ENCODE measurements at regions not wholly inside any gene's neighbourhood (a gene's known extent, or its start where the extent isn't known, plus 50 kb on each side); places are given as distances from the start of the nearest gene placed in this dataset.
"Not testable (repeated sequence)": the region's sequence is repeated elsewhere in the genome, so short reads cannot be mapped to it uniquely, and the experiment has no call there.

GRCh38 chr7:1302936-1303335 lies 70.3 kb downstream of the UNCX start:
- no peak overlapping the region for H3K4me3 Mint-ChIP-seq
- no peak for DNase-seq (ENCODE audit: extremely low spot score, unreplicated experiment)
- peaks cover 20% of the 10 kb centered on the region for H3K27me3 Mint-ChIP-seq
- H3K9me3 Mint-ChIP-seq, result peaks cover 3% of the 10 kb centered on the region
- H3K36me3 Mint-ChIP-seq, result no peaks in the 10 kb centered on the region
- H3K27ac Mint-ChIP-seq, result no peak overlapping the region
- TF ChIP-seq, protein P1, sequence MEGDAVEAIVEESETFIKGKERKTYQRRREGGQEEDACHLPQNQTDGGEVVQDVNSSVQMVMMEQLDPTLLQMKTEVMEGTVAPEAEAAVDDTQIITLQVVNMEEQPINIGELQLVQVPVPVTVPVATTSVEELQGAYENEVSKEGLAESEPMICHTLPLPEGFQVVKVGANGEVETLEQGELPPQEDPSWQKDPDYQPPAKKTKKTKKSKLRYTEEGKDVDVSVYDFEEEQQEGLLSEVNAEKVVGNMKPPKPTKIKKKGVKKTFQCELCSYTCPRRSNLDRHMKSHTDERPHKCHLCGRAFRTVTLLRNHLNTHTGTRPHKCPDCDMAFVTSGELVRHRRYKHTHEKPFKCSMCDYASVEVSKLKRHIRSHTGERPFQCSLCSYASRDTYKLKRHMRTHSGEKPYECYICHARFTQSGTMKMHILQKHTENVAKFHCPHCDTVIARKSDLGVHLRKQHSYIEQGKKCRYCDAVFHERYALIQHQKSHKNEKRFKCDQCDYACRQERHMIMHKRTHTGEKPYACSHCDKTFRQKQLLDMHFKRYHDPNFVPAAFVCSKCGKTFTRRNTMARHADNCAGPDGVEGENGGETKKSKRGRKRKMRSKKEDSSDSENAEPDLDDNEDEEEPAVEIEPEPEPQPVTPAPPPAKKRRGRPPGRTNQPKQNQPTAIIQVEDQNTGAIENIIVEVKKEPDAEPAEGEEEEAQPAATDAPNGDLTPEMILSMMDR (conservative IDR thresholded peaks at IDR 0.05), result no peak
- H3K4me1 Mint-ChIP-seq (ENCODE audit: unreplicated experiment), result no peaks in the 10 kb centered on the region

- H3K4me3 Mint-ChIP-seq; H3K27ac Mint-ChIP-seq; DNase-seq (ENCODE audit: extremely low spot score, unreplicated experiment); H3K4me1 Mint-ChIP-seq (ENCODE audit: unreplicated experiment); H3K9me3 Mint-ChIP-seq; H3K36me3 Mint-ChIP-seq: not testable (repeated sequence)
- peaks cover 23% of the 10 kb centered on the region for H3K27me3 Mint-ChIP-seq
Measured at GRCh38 chr7:1304011-1304410, 71.3 kb downstream of the UNCX start.

DNA sequence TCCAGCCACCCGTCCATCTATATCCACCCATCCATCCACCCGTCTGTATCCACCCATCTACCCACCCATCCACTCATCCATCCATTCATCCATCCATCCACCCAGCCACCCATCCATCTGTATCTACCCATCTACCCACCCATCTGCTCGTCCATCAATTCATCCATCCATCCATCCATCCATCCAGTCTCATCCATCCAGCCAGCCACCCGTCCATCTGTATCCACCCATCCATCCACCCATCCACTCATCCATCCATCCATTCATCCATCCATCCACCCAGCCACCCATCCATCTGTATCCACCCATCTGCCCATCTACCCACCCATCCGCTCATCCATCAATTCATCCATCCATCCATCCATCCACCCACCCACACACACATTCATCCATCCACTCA lies 73.2 kb downstream of the UNCX start:
- Mint-ChIP-seq H3K4me1 (ENCODE audit: unreplicated experiment) (no peaks in the 10 kb centered on the region), H3K4me3 (no peak overlapping the region), H3K27ac (no peak overlapping the region), H3K27me3 (peaks cover 23% of the 10 kb centered on the region), H3K36me3 (no peaks in the 10 kb centered on the region), H3K9me3 (peaks cover 4% of the 10 kb centered on the region)
- no peak for DNase-seq (ENCODE audit: extremely low spot score, unreplicated experiment)
- TF ChIP-seq, protein P1 (conservative IDR thresholded peaks at IDR 0.05), result no peak

GRCh38 chr7:1307828-1308227 lies 75.2 kb downstream of the UNCX start:
- H3K27ac Mint-ChIP-seq, result no peak overlapping the region
- H3K4me1 Mint-ChIP-seq (ENCODE audit: unreplicated experiment), result no peaks in the 10 kb centered on the region
- H3K9me3 Mint-ChIP-seq, result peaks cover 4% of the 10 kb centered on the region
- no peak overlapping the region for H3K4me3 Mint-ChIP-seq
- TF ChIP-seq, protein P1 (conservative IDR thresholded peaks at IDR 0.05), result no peak
- peaks cover 23% of the 10 kb centered on the region for H3K27me3 Mint-ChIP-seq
- no peak for DNase-seq (ENCODE audit: extremely low spot score, unreplicated experiment)
- no peaks in the 10 kb centered on the region for H3K36me3 Mint-ChIP-seq

DNA sequence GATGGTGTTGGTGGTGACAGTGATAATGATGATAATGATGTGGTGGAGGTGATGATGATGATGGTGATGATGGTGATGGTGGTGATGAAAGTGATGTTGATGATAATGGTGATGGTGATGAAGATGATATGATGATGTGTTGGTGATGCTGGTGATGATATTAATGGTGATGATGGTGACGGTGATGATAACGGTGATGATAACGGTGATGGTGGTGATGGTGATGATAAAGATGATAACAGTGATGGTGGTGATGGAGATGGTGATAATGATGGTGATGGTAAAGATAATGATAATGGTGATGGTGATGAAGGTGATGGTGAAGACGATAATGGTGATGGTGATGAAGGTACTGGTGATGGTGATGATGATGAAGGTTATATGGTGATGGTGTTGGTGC lies 76.6 kb downstream of the UNCX start:
- Mint-ChIP-seq H3K27ac (no peak overlapping the region), H3K9me3 (peaks cover 4% of the 10 kb centered on the region), H3K4me1 (ENCODE audit: unreplicated experiment) (no peaks in the 10 kb centered on the region), H3K27me3 (peaks cover 21% of the 10 kb centered on the region), H3K4me3 (no peak overlapping the region), H3K36me3 (no peaks in the 10 kb centered on the region)
- TF ChIP-seq, protein P1 (conservative IDR thresholded peaks at IDR 0.05), result no peak
- DNase-seq (ENCODE audit: extremely low spot score, unreplicated experiment), result no peak

DNA sequence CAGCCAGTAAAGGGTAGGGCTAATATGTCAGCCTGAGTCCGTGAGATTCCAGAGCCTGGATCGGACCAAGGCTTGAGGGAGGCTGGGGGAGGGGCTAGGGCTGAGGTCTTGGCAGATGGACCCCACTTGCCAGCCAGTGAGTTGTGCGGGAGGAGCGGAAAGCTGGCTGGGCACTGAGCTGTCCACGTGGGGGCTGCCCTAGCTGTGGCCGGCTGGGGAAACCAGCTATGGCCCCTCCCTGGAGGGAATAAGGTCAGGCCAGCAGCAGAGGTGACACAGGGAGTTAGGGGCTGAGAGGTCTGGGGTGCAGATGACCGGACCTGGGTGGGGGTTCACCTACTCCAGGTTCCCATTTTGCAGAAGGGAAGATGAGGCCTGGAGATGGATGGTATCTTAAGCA lies 77.3 kb downstream of the UNCX start:
- Mint-ChIP-seq H3K4me3 (no peak overlapping the region), H3K27me3 (peaks cover 17% of the 10 kb centered on the region), H3K27ac (no peak overlapping the region), H3K36me3 (no peaks in the 10 kb centered on the region), H3K9me3 (peaks cover 4% of the 10 kb centered on the region), H3K4me1 (ENCODE audit: unreplicated experiment) (no peaks in the 10 kb centered on the region)
- TF ChIP-seq, protein P1 (conservative IDR thresholded peaks at IDR 0.05), result no peak
- no peak for DNase-seq (ENCODE audit: extremely low spot score, unreplicated experiment)

Data from type B pancreatic cell (in vitro differentiated cells).